HG02588 (cell line): ENCODE measurements at regions not wholly inside any gene's neighbourhood (a gene's known extent, or its start where the extent isn't known, plus 50 kb on each side); places are given as distances from the start of the nearest gene placed in this dataset.

ENCODE experiments used
- ATAC-seq: cut with Tn5 transposase; IDR thresholded peaks from one replicate; pipeline ENCODE4 v1.9.1; 2021; ENCODE audit warnings: mild to moderate bottlenecking, moderate library complexity; ENCODE audit not compliant: unreplicated experiment

- ATAC-seq, result no peak
Measured at GRCh38 chr18:21162786-21163185, 51.2 kb upstream of the ROCK1 start.

GRCh38 chr18:21163647-21164547 lies 52.3 kb upstream of the ROCK1 start:
- ATAC-seq, result no peak

- ATAC-seq, result no peak
Measured at GRCh38 chr18:21164548-21165095, 53.0 kb upstream of the ROCK1 start.

- ATAC-seq, result no peak
Measured at GRCh38 chr18:21167641-21168377, 56.2 kb upstream of the ROCK1 start.

GRCh38 chr18:21168880-21169279 lies 57.3 kb upstream of the ROCK1 start:
- no peak for ATAC-seq

- no peak for ATAC-seq
Measured at GRCh38 chr18:21177822-21178221, 64.2 kb upstream of the GREB1L start.

- ATAC-seq, result peak; percentile 77
Measured at GRCh38 chr18:21179590-21180220, 62.3 kb upstream of the GREB1L start.

- no peak for ATAC-seq
Measured at GRCh38 chr18:21180588-21180987, 61.4 kb upstream of the GREB1L start.

- no peak for ATAC-seq
Measured at GRCh38 chr18:21181766-21182165, 60.3 kb upstream of the GREB1L start.

GRCh38 chr18:21183670-21184069 lies 58.4 kb upstream of the GREB1L start:
- ATAC-seq, result no peak

- no peak for ATAC-seq
Measured at GRCh38 chr18:21184396-21184996, 57.5 kb upstream of the GREB1L start.

- no peak for ATAC-seq
Measured at GRCh38 chr18:21187886-21188285, 54.1 kb upstream of the GREB1L start.

- ATAC-seq, result no peak
Measured at GRCh38 chr18:21191596-21192307, 50.3 kb upstream of the GREB1L start.
